CD4-positive, alpha-beta T cell (primary cell): ENCODE measurements at regions not wholly inside any gene's neighbourhood (a gene's known extent, or its start where the extent isn't known, plus 50 kb on each side); places are given as distances from the start of the nearest gene placed in this dataset.

Source experiments
- ATAC-seq: fragments of 200-7000 bp; cut with Tn5 transposase; one replicate; pipeline ENCODE4 v1.10.0; 2022; ENCODE audit warnings: mild to moderate bottlenecking; ENCODE audit not compliant: poor library complexity
- CTCF ChIA-PET: fragments of 350-600 bp; sonication (Branson Sonifier 250); formaldehyde crosslinking; loops from one replicate; lab custom pipeline; 2021; ENCODE audit warnings: antibody characterized with exemption, inconsistent platforms; lab: Charles Lee
- POLR2A ChIA-PET: fragments of 350-600 bp; sonication (Branson Sonifier 250); formaldehyde crosslinking; loops from one replicate; lab custom pipeline; 2021; ENCODE audit warnings: antibody characterized with exemption, inconsistent platforms; lab: Charles Lee
- DNase-seq, 14 experiments: peaks; one replicate each; pipeline ENCODE4 v3.0.0-alpha.2; 2013 to 2020; ENCODE audit warnings: mixed read lengths in 2 of 14
- H3K27ac ChIP-seq, 2 donors: one replicate each; pipeline versions ENCODE4 v1.5.1 to v1.7.0; 2013; ENCODE audit warnings: low read length in 2 of 2, low read depth in 1 of 2, mild to moderate bottlenecking in 1 of 2
- H3K27me3 ChIP-seq, 2 experiments: 1 replicate in 1 of 2; 2 replicates in 1 of 2; pipeline versions ENCODE4 v1.6.1 to v1.7.0; 2013; ENCODE audit warnings: low read length in 2 of 2, control low read depth in 1 of 2, mild to moderate bottlenecking in 1 of 2, moderate library complexity in 1 of 2; ENCODE audit not compliant: insufficient read depth in 2 of 2, control insufficient read depth in 1 of 2
- H3K36me3 ChIP-seq: one replicate; pipeline ENCODE4 v1.6.1; 2013; ENCODE audit warnings: low read length, control low read depth; ENCODE audit not compliant: insufficient read depth
- H3K4me1 ChIP-seq: one replicate; pipeline ENCODE4 v1.6.1; 2013; ENCODE audit warnings: low read length, control low read depth; ENCODE audit not compliant: insufficient read depth
- H3K4me3 ChIP-seq: one replicate; pipeline ENCODE4 v1.5.1; 2013; ENCODE audit warnings: mild to moderate bottlenecking, low read length, moderate library complexity
- H3K9me3 ChIP-seq, 2 experiments: 1 replicate in 1 of 2; 2 replicates in 1 of 2; pipeline versions ENCODE4 v1.6.1 to v1.7.0; 2013; ENCODE audit warnings: low read length in 2 of 2, mild to moderate bottlenecking in 2 of 2, control low read depth in 1 of 2, moderate library complexity in 1 of 2; ENCODE audit not compliant: control insufficient read depth in 1 of 2, insufficient read depth in 1 of 2
- H3K27ac Mint-ChIP-seq: one replicate; pipeline ENCODE4 v1.8.0; 2020; ENCODE audit warnings: mixed read lengths
- H3K27me3 Mint-ChIP-seq: one replicate; pipeline ENCODE4 v1.8.0; 2021; ENCODE audit warnings: mixed read lengths
- H3K36me3 Mint-ChIP-seq: one replicate; pipeline ENCODE4 v1.8.0; 2021; ENCODE audit warnings: low read depth, mixed read lengths
- H3K4me1 Mint-ChIP-seq: one replicate; pipeline ENCODE4 v1.8.0; 2021; ENCODE audit warnings: low read depth, mixed read lengths
- H3K4me3 Mint-ChIP-seq: one replicate; pipeline ENCODE4 v1.8.0; 2020; ENCODE audit warnings: mild to moderate bottlenecking, mixed read lengths
- H3K9me3 Mint-ChIP-seq: one replicate; pipeline ENCODE4 v1.8.0; 2020; ENCODE audit warnings: mixed read lengths
- CTCF ChIP-seq: fragments of 200-600 bp; IDR thresholded peaks from one replicate; pipeline ENCODE4 v1.8.0; 2022; ENCODE audit warnings: antibody characterized with exemption, mild to moderate bottlenecking
- intact Hi-C, 2 experiments: fragments of 100-400 bp; cut with DNase I in 1 of 2; cut with micrococcal nuclease in 1 of 2; formaldehyde crosslinking; loops; one replicate each; pipeline versions ENCODE4 v1.15.1 to v1.9.0; 2023 to 2025; cut with DNase I, micrococcal nuclease

DNA sequence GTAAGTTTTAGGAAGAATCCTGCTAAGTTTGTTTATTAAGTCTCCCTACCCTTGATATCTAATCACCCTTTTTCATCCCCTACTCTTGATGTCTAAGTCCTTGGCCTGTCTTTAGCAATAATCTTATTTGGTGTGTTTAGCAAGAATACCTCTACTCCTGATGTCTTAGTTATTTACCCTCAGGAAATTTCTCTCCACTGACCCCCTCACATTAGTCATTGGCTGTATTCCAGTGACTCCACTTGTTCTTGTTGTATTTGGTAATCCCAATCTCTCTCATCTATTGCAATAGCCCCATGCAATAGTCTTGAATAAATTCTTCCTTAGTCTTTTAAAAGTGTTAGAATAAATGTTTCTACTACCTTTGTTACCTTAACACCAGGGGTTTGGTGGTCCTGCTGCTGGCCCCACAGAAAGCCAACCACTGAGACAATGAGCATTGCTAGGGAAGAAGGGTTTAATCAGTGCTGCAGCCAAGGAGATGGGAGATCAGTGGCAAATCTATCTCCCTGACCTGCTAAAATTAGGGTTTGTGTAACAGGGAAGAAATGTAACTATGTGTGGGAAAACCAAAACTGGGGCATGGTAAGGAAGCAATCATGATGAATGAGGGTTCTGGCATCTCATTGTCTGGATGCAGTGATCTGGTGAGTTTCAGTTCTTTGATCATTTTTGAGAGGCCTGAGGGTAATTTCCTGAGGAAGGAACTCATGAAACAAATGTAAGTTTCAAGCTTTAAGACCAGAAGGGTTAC, 236.4 kb upstream of the DAB2 start:
- H3K9me3 ChIP-seq, result peaks cover 0 to 8% of the 10 kb centered on the region in 2 experiments
- no peak overlapping the region for H3K27ac ChIP-seq
- no peak for DNase-seq
- intact Hi-C loops, result no loop called here
- ChIA-PET POLR2A (no interaction called here), CTCF (no interaction called here)
- H3K27ac Mint-ChIP-seq, result no peak overlapping the region
- TF ChIP-seq CTCF, result no peak
- no peaks in the 10 kb centered on the region for H3K4me1 ChIP-seq
- no peaks in the 10 kb centered on the region for H3K36me3 Mint-ChIP-seq
- H3K36me3 ChIP-seq, result no peaks in the 10 kb centered on the region
- no peak overlapping the region for H3K4me3 Mint-ChIP-seq
- H3K27me3 Mint-ChIP-seq, result peaks cover under 1% of the 10 kb centered on the region
- H3K4me1 Mint-ChIP-seq, result peaks cover 8% of the 10 kb centered on the region
- peaks cover 0 to 3% of the 10 kb centered on the region in 2 experiments for H3K27me3 ChIP-seq
- no peaks in the 10 kb centered on the region for H3K9me3 Mint-ChIP-seq
- H3K4me3 ChIP-seq, result no peak overlapping the region
- no peak for ATAC-seq

DNA sequence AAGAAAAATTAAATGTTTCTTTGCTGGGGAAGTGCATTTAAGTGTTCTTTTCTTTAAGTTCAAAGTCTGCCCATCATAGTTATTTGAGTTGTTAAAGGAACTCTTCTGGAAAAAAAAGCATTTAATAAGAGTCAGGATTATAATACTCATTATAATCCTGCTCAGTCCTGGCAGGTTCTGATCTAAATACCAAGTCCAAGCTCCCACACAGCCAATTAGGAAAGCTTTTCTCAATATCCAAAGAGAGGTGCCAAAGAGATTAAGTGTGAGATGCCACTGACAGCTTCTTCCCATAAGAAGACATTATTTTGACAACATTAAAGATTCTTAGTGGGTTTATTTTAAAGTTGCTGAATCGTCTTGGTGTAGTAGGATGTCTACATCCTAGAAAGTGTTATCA, 235.2 kb upstream of the DAB2 start:
- H3K4me3 Mint-ChIP-seq, result no peak overlapping the region
- H3K27ac ChIP-seq, result no peak overlapping the region
- peaks cover 8% of the 10 kb centered on the region for H3K4me1 Mint-ChIP-seq
- no peaks in the 10 kb centered on the region for H3K9me3 Mint-ChIP-seq
- TF ChIP-seq CTCF, result no peak
- H3K4me1 ChIP-seq, result no peaks in the 10 kb centered on the region
- ChIA-PET CTCF (no interaction called here), POLR2A (no interaction called here)
- H3K4me3 ChIP-seq, result no peak overlapping the region
- no peak for DNase-seq
- H3K27me3 Mint-ChIP-seq, result peaks cover 5% of the 10 kb centered on the region
- H3K27me3 ChIP-seq, result peaks cover 0 to 5% of the 10 kb centered on the region in 2 experiments
- no peaks in the 10 kb centered on the region for H3K36me3 Mint-ChIP-seq
- H3K9me3 ChIP-seq, result peaks cover 0 to 2% of the 10 kb centered on the region in 2 experiments
- intact Hi-C loops, result no loop called here
- no peaks in the 10 kb centered on the region for H3K36me3 ChIP-seq
- no peak for ATAC-seq
- H3K27ac Mint-ChIP-seq, result no peak overlapping the region

DNA sequence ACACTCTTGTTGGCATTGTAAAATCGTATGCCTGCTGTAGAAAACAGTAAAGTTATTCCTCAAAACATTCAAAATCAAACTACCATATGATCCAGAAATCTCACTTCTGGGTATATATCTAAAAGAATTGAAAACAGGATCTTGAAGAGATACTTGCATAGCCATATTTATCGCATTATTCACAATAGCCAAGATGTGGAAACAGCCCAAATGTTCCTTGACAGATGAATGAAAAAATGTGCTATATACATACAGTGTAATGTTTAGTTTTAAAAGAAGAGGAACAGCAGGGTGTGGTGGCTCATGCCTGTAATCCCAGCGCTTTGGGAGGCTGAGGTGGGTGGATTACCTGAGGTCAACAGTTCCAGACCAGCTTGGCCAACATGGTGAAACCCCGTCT, 234.1 kb upstream of the DAB2 start:
- no peak overlapping the region for H3K27ac ChIP-seq
- H3K36me3 Mint-ChIP-seq, result no peaks in the 10 kb centered on the region
- H3K27ac Mint-ChIP-seq, result no peak overlapping the region
- no peak for ATAC-seq
- no peaks in the 10 kb centered on the region for H3K4me1 ChIP-seq
- H3K9me3 Mint-ChIP-seq, result no peaks in the 10 kb centered on the region
- no peaks in the 10 kb centered on the region for H3K9me3 ChIP-seq
- CTCF ChIA-PET, result no interaction called here
- no peak overlapping the region for H3K4me3 ChIP-seq
- peaks cover 5% of the 10 kb centered on the region for H3K27me3 Mint-ChIP-seq
- peaks cover 0 to 11% of the 10 kb centered on the region in 2 experiments for H3K27me3 ChIP-seq
- no peak for TF ChIP-seq CTCF
- no peak for DNase-seq
- POLR2A ChIA-PET, result no interaction called here
- H3K4me1 Mint-ChIP-seq, result peaks cover 8% of the 10 kb centered on the region
- H3K4me3 Mint-ChIP-seq, result no peak overlapping the region
- intact Hi-C loops, result no loop called here
- H3K36me3 ChIP-seq, result no peaks in the 10 kb centered on the region
